Heart right ventricle (tissue), 16 donors: ENCODE measurements at regions not wholly inside any gene's neighbourhood (a gene's known extent, or its start where the extent isn't known, plus 50 kb on each side); places are given as distances from the start of the nearest gene placed in this dataset.

Experiments
- ATAC-seq, 8 donors: fragments of 200-7000 bp; cut with Tn5 transposase; one replicate each; pipeline ENCODE4 v1.9.1; 2020; ENCODE audit warnings: mild to moderate bottlenecking in 8 of 8, moderate library complexity in 8 of 8, moderate number of reproducible peaks in 1 of 8
- DNase-seq, 2 donors: peaks; one replicate each; pipeline ENCODE4 v3.0.0-alpha.2; 2020
- H3K27ac ChIP-seq, 10 donors: fragments of 200-600 bp; sonication (generic) in 2 of 10; one replicate each; pipeline versions ENCODE4 v1.5.0 to v1.8.0; 2020 to 2022; ENCODE audit warnings: mild to moderate bottlenecking in 3 of 10
- H3K27me3 ChIP-seq, 7 donors: fragments of 200-600 bp; one replicate each; pipeline ENCODE4 v1.8.0; 2021 to 2022; ENCODE audit warnings: mild to moderate bottlenecking in 2 of 7
- H3K36me3 ChIP-seq, 9 donors: fragments of 200-600 bp; sonication (generic) in 1 of 9; one replicate each; pipeline versions ENCODE4 v1.5.0 to v1.8.0; 2020 to 2022; ENCODE audit warnings: mild to moderate bottlenecking in 2 of 9
- H3K4me1 ChIP-seq, 9 donors: fragments of 200-600 bp; sonication (generic) in 1 of 9; one replicate each; pipeline versions ENCODE4 v1.5.0 to v1.8.0; 2020 to 2022; ENCODE audit warnings: mild to moderate bottlenecking in 4 of 9
- H3K4me3 ChIP-seq, 10 donors: fragments of 200-600 bp; sonication (generic) in 2 of 10; one replicate each; pipeline versions ENCODE4 v1.5.0 to v1.8.0; 2020 to 2022; ENCODE audit warnings: mild to moderate bottlenecking in 7 of 10, moderate library complexity in 2 of 10
- H3K9me3 ChIP-seq, 11 donors: fragments of 200-600 bp in 10 of 11; sonication (generic) in 2 of 11; one replicate each; pipeline versions ENCODE4 v1.5.0 to v1.8.0; 2013 to 2022; ENCODE audit warnings: mild to moderate bottlenecking in 2 of 11, control low read depth in 1 of 11, moderate library complexity in 1 of 11
- CTCF ChIP-seq, 9 donors: fragments of 200-600 bp; sonication (generic) in 2 of 9; IDR thresholded peaks; one replicate each; pipeline versions ENCODE4 v1.5.0 to v1.8.0; 2021 to 2022; ENCODE audit warnings: antibody characterized with exemption in 9 of 9, mild to moderate bottlenecking in 5 of 9, moderate library complexity in 1 of 9
- WGBS, 2 donors: extraction: QIAGEN DNeasy Blood & Tissue Kit; methylation state at CpG; one replicate each; pipeline ENCODE4 v1.1.7; 2013; ENCODE audit warnings: inconsistent platforms in 1 of 2; 5-methylcytosine and 5-hydroxymethylcytosine counted together
- intact Hi-C, 10 donors: fragments of 100-400 bp; cut with DNase I; formaldehyde crosslinking; loops; one replicate each; pipeline versions ENCODE4 v1.11.1 to v1.14.2; 2022
- donor health status: Arrhythmogenic right ventricular cardiomyopathy.
- donor health status: ischemic (EF 13 %, LVEDD 7.1; RV severe dilation, severe dysfunction).
- donor health status: healthy with polysubstance abuse.
- donor health status: DM: no; HTN: yes; CAD: no.
- donor health status: DM: no; HTN: no; CAD: no.
- donor health status: ischemic (EF 25% LVEDD 6.9; RV normal size, moderate dysfunction).
- donor health status: ischemic (EF 25% LVEDD 5.7; RV mildly dilated, moderate dysfunction).
- donor health status: healthy.
- donor health status: DM: yes; HTN: yes; CAD: no.
- donor health status: Ischemic cardiomyopathy.
- donor health status: ischemic (EF 35%, LVEDD 5.7; RV mildly dilated, moderate dysfunction).
- donor health status: nonischemic (EF 11% LVEDD 7.7; RV severe dilation, severe dysfunction).
- donor health status: DM: yes; HTN: yes; CAD: no.
- donor health status: PGD.
- donor health status: ischemic (EF 29% LVEDD 5.4; RV normal size, mild dysfunction).
- donor health status: nonischemic (EF 23%, LVEDD 6.1; RV moderate dilation, normal function).

- peak in 5 of 9 donors; percentile 7 to 39 (median 19) for TF ChIP-seq CTCF (IDR thresholded peaks at IDR 0.05)
- peak in 1 of 8 donors; percentile 25 for ATAC-seq
- 87 to 90% methylated on average over 2 of the region's 2 CpGs for WGBS, 2 donors
- H3K4me1 ChIP-seq = no peaks in the 10 kb centered on the region
- no peak overlapping the region for H3K27ac ChIP-seq
- H3K36me3 ChIP-seq = no peaks in the 10 kb centered on the region
- intact Hi-C loops = no loop called here
- no peak overlapping the region for H3K4me3 ChIP-seq
- no peak for DNase-seq
- peaks cover 0 to 16% (median 0%) of the 10 kb centered on the region in 11 donors for H3K9me3 ChIP-seq
- H3K27me3 ChIP-seq = no peaks in the 10 kb centered on the region
Measured at GRCh38 chr12:88393017-88393767, 187.1 kb downstream of the KITLG start.

DNA sequence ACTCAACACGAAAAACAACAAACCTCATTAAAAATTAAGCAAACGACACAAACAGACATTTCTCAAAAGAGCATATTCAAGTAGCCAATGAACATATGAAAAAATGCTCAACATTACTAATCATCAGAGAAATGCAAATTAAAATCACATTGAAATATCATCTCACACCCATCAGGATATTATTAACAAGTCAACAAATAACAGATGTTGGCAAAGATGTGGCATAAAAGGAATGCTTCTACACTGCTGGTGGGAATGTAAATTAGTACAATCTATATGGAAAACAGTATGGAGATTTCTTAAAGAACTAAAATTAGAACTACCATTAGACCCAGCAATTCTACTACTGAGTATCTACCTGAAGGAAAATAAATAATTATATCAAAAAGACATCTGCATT is 182.2 kb downstream of the KITLG start:
- TF ChIP-seq CTCF (IDR thresholded peaks at IDR 0.05) = no peak
- no peak overlapping the region for H3K4me3 ChIP-seq
- H3K36me3 ChIP-seq = no peaks in the 10 kb centered on the region
- WGBS, 2 donors = 89 to 92% methylated on average over 2 of the region's 2 CpGs
- H3K9me3 ChIP-seq = peaks cover 0 to 16% (median 0%) of the 10 kb centered on the region in 11 donors
- ATAC-seq = no peak
- intact Hi-C loops = no loop called here
- H3K27ac ChIP-seq = no peak overlapping the region
- no peaks in the 10 kb centered on the region for H3K27me3 ChIP-seq
- no peaks in the 10 kb centered on the region for H3K4me1 ChIP-seq
- DNase-seq = no peak

- 92 to 97% methylated on average over 2 of the region's 2 CpGs for WGBS, 2 donors
- H3K27ac ChIP-seq = no peak overlapping the region
- peaks cover 0 to 6% (median 0%) of the 10 kb centered on the region in 11 donors for H3K9me3 ChIP-seq
- no peak for TF ChIP-seq CTCF (IDR thresholded peaks at IDR 0.05)
- ATAC-seq = no peak
- H3K4me1 ChIP-seq = no peaks in the 10 kb centered on the region
- no peaks in the 10 kb centered on the region for H3K27me3 ChIP-seq
- DNase-seq = no peak
- H3K4me3 ChIP-seq = no peak overlapping the region
- H3K36me3 ChIP-seq = no peaks in the 10 kb centered on the region
- intact Hi-C loops = no loop called here
Measured at GRCh38 chr12:88399811-88400210, 180.5 kb downstream of the KITLG start.

DNA sequence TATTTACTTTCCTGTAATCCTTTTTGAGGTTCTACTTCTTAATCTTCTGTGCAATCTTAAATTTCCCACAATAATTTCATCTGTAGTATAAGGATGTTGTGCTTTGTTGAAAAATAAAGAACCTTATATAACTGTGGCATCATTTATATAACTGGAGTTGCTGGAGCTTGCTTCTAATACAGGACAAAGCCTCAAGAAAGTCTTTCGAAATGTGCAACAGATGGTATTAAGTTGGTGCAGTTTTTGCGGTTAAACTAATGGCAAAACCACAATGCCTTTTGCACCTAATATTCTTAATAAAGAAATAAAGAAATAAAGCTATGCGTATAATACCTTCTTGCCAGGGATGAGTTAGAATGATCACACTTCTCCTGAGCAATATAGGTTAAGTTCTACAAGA is 180.0 kb downstream of the KITLG start:
- 93 to 97% methylated on average over 3 of the region's 3 CpGs for WGBS, 2 donors
- no peak for ATAC-seq
- no peak overlapping the region for H3K27ac ChIP-seq
- no peaks in the 10 kb centered on the region for H3K4me1 ChIP-seq
- H3K27me3 ChIP-seq = no peaks in the 10 kb centered on the region
- intact Hi-C loops = no loop called here
- peaks cover 0 to 1% (median 0%) of the 10 kb centered on the region in 11 donors for H3K9me3 ChIP-seq
- TF ChIP-seq CTCF (IDR thresholded peaks at IDR 0.05) = no peak
- no peak for DNase-seq
- H3K4me3 ChIP-seq = no peak overlapping the region
- H3K36me3 ChIP-seq = no peaks in the 10 kb centered on the region
